Endothelial cell of umbilical vein (primary cell): ENCODE measurements at regions not wholly inside any gene's neighbourhood (a gene's known extent, or its start where the extent isn't known, plus 50 kb on each side); places are given as distances from the start of the nearest gene placed in this dataset.

ENCODE experiments used
- BruUV-seq: library from RNA; stranded (reverse); fragments of 400-500 nt; replicated peaks from 2 replicates; lab custom pipeline; 2021; lab: Mats Ljungman, UMichigan
- CTCF ChIA-PET: fragments of 300-600, 350-600 bp; sonication (Branson Sonifier 250); formaldehyde crosslinking; loops from one replicate; lab custom pipeline; 2021; ENCODE audit warnings: antibody characterized with exemption, inconsistent platforms; lab: Charles Lee
- POLR2A ChIA-PET: fragments of 300-600, 350-600 bp; sonication (Branson Sonifier 250); formaldehyde crosslinking; loops from one replicate; lab custom pipeline; 2021; ENCODE audit warnings: antibody characterized with exemption, inconsistent platforms; lab: Charles Lee
- DNase-seq: peaks from one replicate; pipeline ENCODE4 v3.0.0-alpha.2; 2011; ENCODE audit warnings: low read depth, low spot score
- FAIRE-seq: peaks from 2 replicates; lab custom pipeline; 2011; peaks lifted over from hg19 to GRCh38; lab: Jason Lieb, UNC
- H2AFZ ChIP-seq: 2 replicates; pipeline ENCODE4 v1.6.0; 2012; ENCODE audit warnings: low read depth, low read length, control low read depth, inconsistent platforms
- H3K27ac ChIP-seq: 2 replicates; pipeline ENCODE4 v1.5.1; 2011; ENCODE audit warnings: low read depth, mild to moderate bottlenecking, control low read depth, low read length, moderate library complexity; ENCODE audit not compliant: insufficient read depth
- H3K27me3 ChIP-seq, 2 experiments: 2 replicates each; pipeline versions ENCODE4 v1.6.0 to v1.6.1; 2011; ENCODE audit warnings: low read length in 2 of 2, mixed read lengths in 1 of 2; ENCODE audit not compliant: control insufficient read depth in 2 of 2, insufficient read depth in 2 of 2
- H3K36me3 ChIP-seq, 2 experiments: 2 replicates in 1 of 2; 3 replicates in 1 of 2; pipeline ENCODE4 v1.5.1; 2011; ENCODE audit warnings: low read length in 2 of 2, mild to moderate bottlenecking in 1 of 2, moderate library complexity in 1 of 2; ENCODE audit not compliant: control insufficient read depth in 2 of 2, insufficient read depth in 2 of 2; ENCODE audit errors: extremely low read depth in 1 of 2
- H3K4me1 ChIP-seq: 3 replicates; pipeline ENCODE4 v1.5.1; 2011; ENCODE audit warnings: mild to moderate bottlenecking, low read length; ENCODE audit not compliant: control insufficient read depth, insufficient read depth; ENCODE audit errors: extremely low read depth
- H3K4me2 ChIP-seq: 2 replicates; pipeline ENCODE4 v1.6.1; 2011; ENCODE audit warnings: low read length, control low read depth, mixed read lengths; ENCODE audit not compliant: insufficient read depth
- H3K4me3 ChIP-seq, 3 experiments: fragments of 200-600 bp in 1 of 3; sonication (generic), shearing (Covaris generic) in 1 of 3; replicated peaks in 1 of 3; 2 replicates each; pipeline ENCODE4 v1.5.1; 2011 to 2016; ENCODE audit warnings: control low read depth in 3 of 3, low read length in 3 of 3, mild to moderate bottlenecking in 2 of 3, inconsistent platforms in 1 of 3, low read depth in 1 of 3, moderate library complexity in 1 of 3; ENCODE audit not compliant: insufficient read depth in 1 of 3
- H3K79me2 ChIP-seq: 2 replicates; pipeline ENCODE4 v1.6.0; 2012; ENCODE audit warnings: low read length, inconsistent platforms; ENCODE audit not compliant: control insufficient read depth, insufficient read depth
- H3K9ac ChIP-seq: replicated peaks from 2 replicates; pipeline ENCODE3; 2011; ENCODE audit warnings: low read length, control low read depth; ENCODE audit not compliant: insufficient read depth; ENCODE audit errors: extremely low read depth
- H3K9me1 ChIP-seq: replicated peaks from 3 replicates; pipeline ENCODE4 v1.6.0; 2011; ENCODE audit warnings: mild to moderate bottlenecking, low read length; ENCODE audit not compliant: control insufficient read depth, insufficient read depth; ENCODE audit errors: extremely low read depth
- H3K9me3 ChIP-seq: replicated peaks from 2 replicates; pipeline ENCODE4 v1.5.1; 2012; ENCODE audit warnings: low read length, inconsistent platforms; ENCODE audit not compliant: control insufficient read depth, insufficient read depth
- H4K20me1 ChIP-seq: replicated peaks from 2 replicates; pipeline ENCODE3; 2011; ENCODE audit warnings: mild to moderate bottlenecking, low read length; ENCODE audit not compliant: control insufficient read depth, insufficient read depth; ENCODE audit errors: extremely low read depth
- CTCF ChIP-seq, 2 donors: IDR thresholded peaks; 1 replicate in 1 of 2; 2 replicates in 1 of 2; pipeline ENCODE4 v1.5.1; 2011; ENCODE audit warnings: low read length in 2 of 2, mild to moderate bottlenecking in 2 of 2, moderate library complexity in 2 of 2, control low read depth in 1 of 2, inconsistent platforms in 1 of 2, low read depth in 1 of 2; ENCODE audit not compliant: insufficient read depth in 1 of 2; ENCODE audit errors: extremely low read depth in 1 of 2
- EZH2 ChIP-seq: IDR thresholded peaks from 2 replicates; pipeline ENCODE4 v1.6.1; 2012; ENCODE audit warnings: borderline replicate concordance, low read depth, mild to moderate bottlenecking, moderate library complexity, low read length, inconsistent platforms; ENCODE audit not compliant: severe bottlenecking
- FOS ChIP-seq: IDR thresholded peaks from 2 replicates; pipeline ENCODE4 v1.6.1; 2011; ENCODE audit warnings: mild to moderate bottlenecking, low read length, moderate library complexity, borderline replicate concordance; ENCODE audit not compliant: insufficient read depth
- GATA2 ChIP-seq: IDR thresholded peaks from 2 replicates; pipeline ENCODE4 v1.7.0; 2011; ENCODE audit warnings: low read depth, mild to moderate bottlenecking, moderate library complexity, mixed read lengths, low read length; ENCODE audit not compliant: insufficient read length, insufficient read depth
- JUN ChIP-seq: IDR thresholded peaks from 2 replicates; pipeline ENCODE4 v1.6.1; 2011; ENCODE audit warnings: borderline replicate concordance, low read depth; ENCODE audit not compliant: insufficient read length, insufficient read depth
- MAX ChIP-seq: IDR thresholded peaks from 2 replicates; pipeline ENCODE4 v1.6.1; 2011; ENCODE audit not compliant: insufficient read depth, insufficient read length
- MYC ChIP-seq: IDR thresholded peaks from one replicate; pipeline ENCODE4 v1.6.1; 2011; ENCODE audit warnings: mild to moderate bottlenecking, low read depth, low read length
- POLR2A ChIP-seq: IDR thresholded peaks from 2 replicates; pipeline ENCODE4 v1.6.1; 2012; ENCODE audit warnings: low read depth, mild to moderate bottlenecking, control low read depth, low read length
- POLR2AphosphoS5 ChIP-seq: IDR thresholded peaks from 2 replicates; pipeline ENCODE4 v1.6.1; 2012; ENCODE audit warnings: low read depth, mild to moderate bottlenecking, control low read depth, low read length, moderate library complexity; ENCODE audit not compliant: insufficient read depth
- dilution Hi-C: fragments of 300-500 bp; cut with MboI; formaldehyde crosslinking; loops from one replicate; pipeline ENCODE4 v1.15.0; 2019; ENCODE audit warnings: low sequenced_read_pairs; ENCODE audit not compliant: extremely low pct_ligation_motif_present
- intact Hi-C: fragments of 100-400 bp; cut with micrococcal nuclease; formaldehyde crosslinking; loops from one replicate; pipeline ENCODE4 v1.10.0; 2022

GRCh38 chr7:46230298-46230989, 309.4 kb upstream of the IGFBP3 start:
- BruUV-seq, result no TSS peak
- dilution Hi-C loops (no loop called here), intact Hi-C loops (no loop called here)
- no peak for DNase-seq
- no peak overlapping the region for H2AFZ ChIP-seq
- no peak overlapping the region for H3K4me3 ChIP-seq
- ChIA-PET CTCF (no interaction called here), POLR2A (no interaction called here)
- no peak overlapping the region for H3K4me2 ChIP-seq
- H3K9me1 ChIP-seq, result no peaks in the 10 kb centered on the region
- FAIRE-seq, result no peak
- H3K79me2 ChIP-seq, result no peaks in the 10 kb centered on the region
- H3K9ac ChIP-seq, result no peak overlapping the region
- no peaks in the 10 kb centered on the region for H4K20me1 ChIP-seq
- no peaks in the 10 kb centered on the region for H3K9me3 ChIP-seq
- H3K4me1 ChIP-seq, result no peaks in the 10 kb centered on the region
- no peaks in the 10 kb centered on the region for H3K27me3 ChIP-seq
- no peaks in the 10 kb centered on the region for H3K36me3 ChIP-seq
- no peak for TF ChIP-seq JUN
- TF ChIP-seq FOS, result no peak
- no peak for TF ChIP-seq GATA2
- no peak for TF ChIP-seq MYC
- TF ChIP-seq MAX, result no peak
- TF ChIP-seq POLR2AphosphoS5, result no peak
- TF ChIP-seq EZH2, result no peak
- no peak for TF ChIP-seq CTCF (IDR thresholded peaks at IDR 0.05; ENCODE audit: extremely low read depth in 1 of 2, insufficient read depth in 1 of 2, low read depth in 1 of 2, low read length in 2 of 2)
- TF ChIP-seq POLR2A, result no peak
- H3K27ac ChIP-seq, result no peak overlapping the region
